ENCODE measurements at regions not wholly inside any gene's neighbourhood (a gene's known extent, or its start where the extent isn't known, plus 50 kb on each side); places are given as distances from the start of the nearest gene placed in this dataset.

DNA sequence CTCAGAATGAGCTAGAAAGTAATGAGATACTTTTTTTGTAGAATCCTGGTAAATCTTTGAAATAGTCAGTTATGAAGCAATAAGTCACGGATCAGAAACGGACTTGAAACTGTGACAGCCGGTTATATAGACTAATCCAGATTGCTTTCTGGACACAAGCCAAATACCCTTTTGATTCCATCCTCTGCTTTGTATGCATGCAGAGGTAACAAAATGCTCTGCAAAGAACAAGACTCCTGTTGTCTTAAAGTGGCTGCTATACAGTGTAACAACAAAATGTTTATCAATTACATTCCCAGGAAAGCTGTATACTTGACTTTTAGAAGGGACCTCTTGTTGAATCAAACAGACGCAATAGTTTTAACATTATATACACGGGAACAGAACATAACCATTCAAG, 66.5 kb upstream of the STARD13 start:
- no peak overlapping the region for H3K14ac ChIP-seq (ENCODE audit: low read length in 2 of 2)

DNA sequence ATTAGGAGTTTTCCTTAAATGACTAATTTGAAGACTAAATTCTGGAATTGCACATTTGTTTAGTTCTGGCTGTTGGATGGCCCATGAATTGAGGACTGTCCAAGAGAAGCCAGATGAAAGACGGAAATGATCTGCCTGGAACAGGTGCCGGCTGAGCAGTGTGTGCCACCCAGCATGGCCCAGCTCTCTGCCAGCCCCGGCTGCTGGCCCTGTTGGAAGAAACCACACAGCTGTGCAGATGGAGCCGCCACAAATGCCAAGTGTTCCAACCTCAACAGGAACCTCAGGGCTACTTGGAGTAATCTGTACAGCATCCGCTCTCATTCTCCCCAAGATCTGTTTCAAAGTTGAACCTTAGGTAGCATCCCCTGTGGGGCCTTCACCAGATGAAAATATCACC, 67.0 kb upstream of the STARD13 start:
- DNase-seq: no peak
- H3K9me3 ChIP-seq (ENCODE audit: control insufficient read depth, low read length): no peaks in the 10 kb centered on the region
- H3K4me2 ChIP-seq (ENCODE audit: low read length, poor library complexity, severe bottlenecking): no peak overlapping the region
- no peak overlapping the region for H4K8ac ChIP-seq (ENCODE audit: low read length)
- H3K27me3 ChIP-seq (ENCODE audit: control insufficient read depth in 1 of 2, insufficient read depth in 1 of 2, low read length in 2 of 2): no peaks in the 10 kb centered on the region
- peak overlapping the region; percentile 70 to 75 for H2BK12ac ChIP-seq (ENCODE audit: low read length in 2 of 2)
- H3K18ac ChIP-seq (ENCODE audit: low read depth in 1 of 2, low read length in 2 of 2): peak overlapping the region in 1 of 2 experiments; percentile 41
- no peak overlapping the region for H3K14ac ChIP-seq (ENCODE audit: low read length in 2 of 2)
- H3K79me1 ChIP-seq (replicated peaks; ENCODE audit: low read length, poor library complexity, severe bottlenecking): peaks cover 3% of the 10 kb centered on the region
- no peaks in the 10 kb centered on the region for H3K36me3 ChIP-seq (ENCODE audit: control insufficient read depth in 1 of 2, insufficient read depth in 2 of 2, low read depth in 1 of 2, low read length in 2 of 2)
- H3K4ac ChIP-seq (ENCODE audit: low read depth in 1 of 2, low read length in 2 of 2): no peak overlapping the region
- H3K23ac ChIP-seq (ENCODE audit: low read length in 2 of 2): no peak overlapping the region
- H3K27ac ChIP-seq (ENCODE audit: low read length, poor library complexity, severe bottlenecking): no peak overlapping the region
- H3K9ac ChIP-seq (ENCODE audit: low read length): no peak overlapping the region
- H2BK120ac ChIP-seq (ENCODE audit: low read depth, low read length): no peak overlapping the region
- H2BK5ac ChIP-seq (ENCODE audit: low read depth, low read length, poor library complexity, severe bottlenecking): no peak overlapping the region
- 95% methylated on average over 5 of the region's 5 CpGs for WGBS
- H2AFZ ChIP-seq (ENCODE audit: low read depth, low read length): no peak overlapping the region
- no peak overlapping the region for H2BK15ac ChIP-seq (ENCODE audit: low read depth, poor library complexity, severe bottlenecking)
- peak overlapping the region; percentile 23 for H4K91ac ChIP-seq (ENCODE audit: low read length)
- H3K4me1 ChIP-seq (ENCODE audit: control insufficient read depth, insufficient read depth, low read depth, low read length): peaks cover 8% of the 10 kb centered on the region
- no peak overlapping the region for H3K4me3 ChIP-seq (ENCODE audit: insufficient read depth in 1 of 2, low read depth in 1 of 2, low read length in 2 of 2)
- H2AK5ac ChIP-seq (ENCODE audit: low read length, severe bottlenecking): no peak overlapping the region

More for the DNA sequence above, 66.5 kb upstream of the STARD13 start:
- Histone ChIP-seq H3K18ac (ENCODE audit: low read depth in 1 of 2, low read length in 2 of 2) (no peak overlapping the region), H2BK5ac (ENCODE audit: low read depth, low read length, poor library complexity, severe bottlenecking) (no peak overlapping the region), H2BK120ac (ENCODE audit: low read depth, low read length) (no peak overlapping the region), H3K4ac (ENCODE audit: low read depth in 1 of 2, low read length in 2 of 2) (no peak overlapping the region), H3K9me3 (ENCODE audit: control insufficient read depth, low read length) (no peaks in the 10 kb centered on the region), H3K79me1 (replicated peaks; ENCODE audit: low read length, poor library complexity, severe bottlenecking) (peaks cover 3% of the 10 kb centered on the region), H3K4me2 (ENCODE audit: low read length, poor library complexity, severe bottlenecking) (no peak overlapping the region), H2AFZ (ENCODE audit: low read depth, low read length) (no peak overlapping the region), H2BK12ac (ENCODE audit: low read length in 2 of 2) (no peak overlapping the region), H3K23ac (ENCODE audit: low read length in 2 of 2) (no peak overlapping the region), H4K8ac (ENCODE audit: low read length) (no peak overlapping the region), H3K4me3 (ENCODE audit: insufficient read depth in 1 of 2, low read depth in 1 of 2, low read length in 2 of 2) (no peak overlapping the region), H4K91ac (ENCODE audit: low read length) (no peak overlapping the region), H2AK5ac (ENCODE audit: low read length, severe bottlenecking) (no peak overlapping the region), H3K27me3 (ENCODE audit: control insufficient read depth in 1 of 2, insufficient read depth in 1 of 2, low read length in 2 of 2) (no peaks in the 10 kb centered on the region), H3K9ac (ENCODE audit: low read length) (peak overlapping the region; percentile 88), H2BK15ac (ENCODE audit: low read depth, poor library complexity, severe bottlenecking) (no peak overlapping the region), H3K36me3 (ENCODE audit: control insufficient read depth in 1 of 2, insufficient read depth in 2 of 2, low read depth in 1 of 2, low read length in 2 of 2) (no peaks in the 10 kb centered on the region), H3K4me1 (ENCODE audit: control insufficient read depth, insufficient read depth, low read depth, low read length) (peaks cover 8% of the 10 kb centered on the region), H3K27ac (ENCODE audit: low read length, poor library complexity, severe bottlenecking) (no peak overlapping the region)
- WGBS: 81% methylated on average over 5 of the region's 5 CpGs
- no peak for DNase-seq

DNA sequence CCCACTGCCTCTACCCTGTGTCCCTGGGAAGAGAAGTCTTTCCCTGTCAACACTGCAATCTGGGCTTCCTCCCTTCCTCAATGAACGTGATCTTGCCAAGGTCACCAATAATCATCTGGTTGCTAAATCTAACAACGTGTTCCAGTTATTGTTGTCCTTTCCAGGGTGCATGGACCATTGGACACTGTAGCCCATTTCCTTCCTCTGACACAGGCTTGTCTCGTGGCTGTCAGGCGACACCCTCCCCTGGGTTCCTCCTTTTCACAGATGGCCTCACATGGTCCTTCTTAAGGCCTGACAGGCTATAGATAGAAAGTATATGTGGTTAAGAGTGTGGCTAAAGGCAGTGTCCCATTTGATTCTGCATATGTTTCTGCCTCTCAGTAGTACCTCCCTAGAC, 67.7 kb upstream of the STARD13 start:
- peak overlapping the region; percentile 41 for H4K91ac ChIP-seq (ENCODE audit: low read length)
- no peak overlapping the region for H2AK5ac ChIP-seq (ENCODE audit: low read length, severe bottlenecking)
- DNase-seq: no peak
- peak overlapping the region in 1 of 2 experiments; percentile 17 for H3K4ac ChIP-seq (ENCODE audit: low read depth in 1 of 2, low read length in 2 of 2)
- H3K23ac ChIP-seq (ENCODE audit: low read length in 2 of 2): peak overlapping the region in 1 of 2 experiments; percentile 9
- H3K9ac ChIP-seq (ENCODE audit: low read length): no peak overlapping the region
- H3K14ac ChIP-seq (ENCODE audit: low read length in 2 of 2): peak overlapping the region in 1 of 2 experiments; percentile 26
- H2AFZ ChIP-seq (ENCODE audit: low read depth, low read length): no peak overlapping the region
- no peaks in the 10 kb centered on the region for H3K36me3 ChIP-seq (ENCODE audit: control insufficient read depth in 1 of 2, insufficient read depth in 2 of 2, low read depth in 1 of 2, low read length in 2 of 2)
- peaks cover 3% of the 10 kb centered on the region for H3K79me1 ChIP-seq (replicated peaks; ENCODE audit: low read length, poor library complexity, severe bottlenecking)
- H3K4me1 ChIP-seq (ENCODE audit: control insufficient read depth, insufficient read depth, low read depth, low read length): peaks cover 7% of the 10 kb centered on the region
- H2BK12ac ChIP-seq (ENCODE audit: low read length in 2 of 2): peak overlapping the region; percentile 45 to 70
- no peaks in the 10 kb centered on the region for H3K9me3 ChIP-seq (ENCODE audit: control insufficient read depth, low read length)
- no peak overlapping the region for H2BK5ac ChIP-seq (ENCODE audit: low read depth, low read length, poor library complexity, severe bottlenecking)
- H3K18ac ChIP-seq (ENCODE audit: low read depth in 1 of 2, low read length in 2 of 2): peak overlapping the region in 1 of 2 experiments; percentile 3
- 58% methylated on average over 3 of the region's 4 CpGs for WGBS
- no peak overlapping the region for H3K27ac ChIP-seq (ENCODE audit: low read length, poor library complexity, severe bottlenecking)
- H3K27me3 ChIP-seq (ENCODE audit: control insufficient read depth in 1 of 2, insufficient read depth in 1 of 2, low read length in 2 of 2): no peaks in the 10 kb centered on the region
- no peak overlapping the region for H3K4me2 ChIP-seq (ENCODE audit: low read length, poor library complexity, severe bottlenecking)
- H2BK15ac ChIP-seq (ENCODE audit: low read depth, poor library complexity, severe bottlenecking): no peak overlapping the region
- H2BK120ac ChIP-seq (ENCODE audit: low read depth, low read length): no peak overlapping the region
- no peak overlapping the region for H3K4me3 ChIP-seq (ENCODE audit: insufficient read depth in 1 of 2, low read depth in 1 of 2, low read length in 2 of 2)
- H4K8ac ChIP-seq (ENCODE audit: low read length): peak overlapping the region; percentile 40

DNA sequence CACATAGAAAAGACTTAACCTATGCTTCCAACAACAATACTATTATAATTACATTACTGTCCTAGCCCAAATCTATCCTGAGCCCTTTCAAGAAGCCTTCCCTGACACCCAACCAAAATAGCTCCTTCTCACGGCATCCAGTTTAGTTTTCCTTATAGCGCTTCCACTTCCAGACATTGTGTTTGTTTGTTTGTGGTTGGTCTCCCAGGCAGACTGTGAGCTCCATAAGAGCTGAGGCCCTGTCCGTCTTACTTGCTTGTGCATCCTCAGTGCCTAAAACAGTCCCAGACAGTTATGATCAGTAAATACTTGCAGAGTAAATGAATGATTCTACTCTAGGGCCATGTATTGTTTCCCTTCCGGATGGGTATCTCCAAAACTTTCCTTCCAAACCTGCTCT, 68.1 kb upstream of the STARD13 start:
- peak; percentile 77 for DNase-seq
- WGBS: 84% methylated on average over 4 of the region's 4 CpGs
- no peak overlapping the region for H2AK5ac ChIP-seq (ENCODE audit: low read length, severe bottlenecking)
- H4K8ac ChIP-seq (ENCODE audit: low read length): no peak overlapping the region
- H3K23ac ChIP-seq (ENCODE audit: low read length in 2 of 2): no peak overlapping the region
- no peak overlapping the region for H4K91ac ChIP-seq (ENCODE audit: low read length)
- no peak overlapping the region for H2BK15ac ChIP-seq (ENCODE audit: low read depth, poor library complexity, severe bottlenecking)
- no peak overlapping the region for H2BK120ac ChIP-seq (ENCODE audit: low read depth, low read length)
- H3K27me3 ChIP-seq (ENCODE audit: control insufficient read depth in 1 of 2, insufficient read depth in 1 of 2, low read length in 2 of 2): no peaks in the 10 kb centered on the region
- H3K18ac ChIP-seq (ENCODE audit: low read depth in 1 of 2, low read length in 2 of 2): no peak overlapping the region
- peaks cover 3% of the 10 kb centered on the region for H3K79me1 ChIP-seq (replicated peaks; ENCODE audit: low read length, poor library complexity, severe bottlenecking)
- H2AFZ ChIP-seq (ENCODE audit: low read depth, low read length): no peak overlapping the region
- no peak overlapping the region for H3K4ac ChIP-seq (ENCODE audit: low read depth in 1 of 2, low read length in 2 of 2)
- H3K4me1 ChIP-seq (ENCODE audit: control insufficient read depth, insufficient read depth, low read depth, low read length): peaks cover 7% of the 10 kb centered on the region
- no peak overlapping the region for H3K4me3 ChIP-seq (ENCODE audit: insufficient read depth in 1 of 2, low read depth in 1 of 2, low read length in 2 of 2)
- H3K14ac ChIP-seq (ENCODE audit: low read length in 2 of 2): no peak overlapping the region
- H3K9ac ChIP-seq (ENCODE audit: low read length): no peak overlapping the region
- H3K27ac ChIP-seq (ENCODE audit: low read length, poor library complexity, severe bottlenecking): no peak overlapping the region
- H2BK12ac ChIP-seq (ENCODE audit: low read length in 2 of 2): no peak overlapping the region
- no peak overlapping the region for H3K4me2 ChIP-seq (ENCODE audit: low read length, poor library complexity, severe bottlenecking)
- H3K36me3 ChIP-seq (ENCODE audit: control insufficient read depth in 1 of 2, insufficient read depth in 2 of 2, low read depth in 1 of 2, low read length in 2 of 2): no peaks in the 10 kb centered on the region
- no peaks in the 10 kb centered on the region for H3K9me3 ChIP-seq (ENCODE audit: control insufficient read depth, low read length)
- H2BK5ac ChIP-seq (ENCODE audit: low read depth, low read length, poor library complexity, severe bottlenecking): no peak overlapping the region
